Activated CD4-positive, alpha-beta memory T cell treated with anti-CD3 and anti-CD28 coated beads for 36 hours (primary cell): ENCODE measurements at regions not wholly inside any gene's neighbourhood (a gene's known extent, or its start where the extent isn't known, plus 50 kb on each side); places are given as distances from the start of the nearest gene placed in this dataset.

Source experiments
- CTCF ChIA-PET: fragments of 350-600 bp; sonication (Branson Sonifier 250); formaldehyde crosslinking; loops from one replicate; lab custom pipeline; 2021; ENCODE audit warnings: antibody characterized with exemption, inconsistent platforms; lab: Charles Lee
- POLR2A ChIA-PET: fragments of 350-600 bp; sonication (Branson Sonifier 250); formaldehyde crosslinking; loops from one replicate; lab custom pipeline; 2021; ENCODE audit warnings: antibody characterized with exemption; lab: Charles Lee
- DNase-seq: peaks from one replicate; pipeline ENCODE4 v3.0.0-alpha.2; 2020
- H3K27ac Mint-ChIP-seq: one replicate; pipeline ENCODE4 v1.8.0; 2021; ENCODE audit warnings: mixed read lengths
- H3K27me3 Mint-ChIP-seq: one replicate; pipeline ENCODE4 v1.8.0; 2021; ENCODE audit warnings: mixed read lengths
- H3K36me3 Mint-ChIP-seq: one replicate; pipeline ENCODE4 v1.8.0; 2021; ENCODE audit warnings: mixed read lengths
- H3K4me1 Mint-ChIP-seq: one replicate; pipeline ENCODE4 v1.8.0; 2021; ENCODE audit warnings: low read depth, mixed read lengths
- H3K4me3 Mint-ChIP-seq: one replicate; pipeline ENCODE4 v1.8.0; 2021; ENCODE audit warnings: mild to moderate bottlenecking, mixed read lengths
- H3K9me3 Mint-ChIP-seq: one replicate; pipeline ENCODE4 v1.8.0; 2021; ENCODE audit warnings: mixed read lengths
- intact Hi-C: fragments of 100-400 bp; cut with micrococcal nuclease; formaldehyde crosslinking; loops from one replicate; pipeline ENCODE4 v1.15.1; 2023

GRCh38 chr18:51621113-51621863 is 423.8 kb upstream of the MEX3C start:
- no peaks in the 10 kb centered on the region for H3K4me1 Mint-ChIP-seq
- peak; percentile 49 for DNase-seq
- no peaks in the 10 kb centered on the region for H3K9me3 Mint-ChIP-seq
- no peak overlapping the region for H3K4me3 Mint-ChIP-seq
- intact Hi-C loops, result loop anchor here (2.0 kb wide), 1 partner anchor 668 kb away; no protein-coding TSS in a partner anchor
- peaks cover 14% of the 10 kb centered on the region for H3K27me3 Mint-ChIP-seq
- ChIA-PET POLR2A (no interaction called here), CTCF (interaction anchor here (0.6 to 1.5 kb wide), 5 partner anchors 9 to 1859 kb away, joined by 3 to 8 read pairs (median 3); no protein-coding TSS in a partner anchor)
- no peak overlapping the region for H3K27ac Mint-ChIP-seq
- no peaks in the 10 kb centered on the region for H3K36me3 Mint-ChIP-seq

GRCh38 chr18:51621864-51622160 is 424.3 kb upstream of the MEX3C start:
- ChIA-PET CTCF (interaction anchor here (0.6 to 1.5 kb wide), 3 partner anchors 8 to 1858 kb away, joined by 3 to 8 read pairs (median 3); no protein-coding TSS in a partner anchor), POLR2A (no interaction called here)
- DNase-seq, result no peak
- H3K27ac Mint-ChIP-seq, result no peak overlapping the region
- intact Hi-C loops, result loop anchor here (2.0 kb wide), 1 partner anchor 667 kb away; no protein-coding TSS in a partner anchor
- no peaks in the 10 kb centered on the region for H3K9me3 Mint-ChIP-seq
- peaks cover 14% of the 10 kb centered on the region for H3K27me3 Mint-ChIP-seq
- no peaks in the 10 kb centered on the region for H3K4me1 Mint-ChIP-seq
- H3K4me3 Mint-ChIP-seq, result no peak overlapping the region
- H3K36me3 Mint-ChIP-seq, result no peaks in the 10 kb centered on the region

GRCh38 chr18:51622702-51623101 is 425.2 kb upstream of the MEX3C start:
- no peaks in the 10 kb centered on the region for H3K36me3 Mint-ChIP-seq
- H3K27ac Mint-ChIP-seq, result no peak overlapping the region
- H3K4me3 Mint-ChIP-seq, result no peak overlapping the region
- peaks cover 14% of the 10 kb centered on the region for H3K27me3 Mint-ChIP-seq
- no peaks in the 10 kb centered on the region for H3K9me3 Mint-ChIP-seq
- no peak for DNase-seq
- intact Hi-C loops, result no loop called here
- POLR2A ChIA-PET, result no interaction called here
- CTCF ChIA-PET, result no interaction called here
- H3K4me1 Mint-ChIP-seq, result no peaks in the 10 kb centered on the region

GRCh38 chr18:51623653-51624052 is 426.2 kb upstream of the MEX3C start:
- H3K9me3 Mint-ChIP-seq, result no peaks in the 10 kb centered on the region
- H3K27me3 Mint-ChIP-seq, result peaks cover 14% of the 10 kb centered on the region
- ChIA-PET POLR2A (no interaction called here), CTCF (interaction anchor here (0.9 kb wide), 1 partner anchor 51 kb away, joined by 3 read pairs; no protein-coding TSS in a partner anchor)
- H3K4me1 Mint-ChIP-seq, result no peaks in the 10 kb centered on the region
- no peaks in the 10 kb centered on the region for H3K36me3 Mint-ChIP-seq
- H3K27ac Mint-ChIP-seq, result no peak overlapping the region
- DNase-seq, result no peak
- H3K4me3 Mint-ChIP-seq, result no peak overlapping the region
- intact Hi-C loops, result no loop called here

- Mint-ChIP-seq H3K9me3 (peaks cover 7% of the 10 kb centered on the region), H3K4me3 (no peak overlapping the region), H3K27me3 (no peaks in the 10 kb centered on the region), H3K27ac (no peak overlapping the region), H3K4me1 (no peaks in the 10 kb centered on the region), H3K36me3 (no peaks in the 10 kb centered on the region)
- DNase-seq, result no peak
- intact Hi-C loops, result no loop called here
- ChIA-PET POLR2A (no interaction called here), CTCF (interaction anchor here (2.1 kb wide), 1 partner anchor 10 kb away, joined by 8 read pairs; no protein-coding TSS in a partner anchor)
These were observed 433.2 kb upstream of the MEX3C start for GRCh38 chr18:51630706-51631105.

GRCh38 chr18:51637881-51638280 is 440.4 kb upstream of the MEX3C start:
- H3K4me1 Mint-ChIP-seq, result no peaks in the 10 kb centered on the region
- DNase-seq, result no peak
- intact Hi-C loops, result no loop called here
- no peak overlapping the region for H3K27ac Mint-ChIP-seq
- H3K36me3 Mint-ChIP-seq, result no peaks in the 10 kb centered on the region
- ChIA-PET POLR2A (no interaction called here), CTCF (no interaction called here)
- peaks cover 6% of the 10 kb centered on the region for H3K27me3 Mint-ChIP-seq
- peaks cover 10% of the 10 kb centered on the region for H3K9me3 Mint-ChIP-seq
- no peak overlapping the region for H3K4me3 Mint-ChIP-seq

- CTCF ChIA-PET, result no interaction called here
- intact Hi-C loops, result no loop called here
- no peaks in the 10 kb centered on the region for H3K36me3 Mint-ChIP-seq
- H3K4me3 Mint-ChIP-seq, result no peak overlapping the region
- H3K9me3 Mint-ChIP-seq, result peaks cover 8% of the 10 kb centered on the region
- H3K27me3 Mint-ChIP-seq, result peaks cover 8% of the 10 kb centered on the region
- no peak overlapping the region for H3K27ac Mint-ChIP-seq
- H3K4me1 Mint-ChIP-seq, result no peaks in the 10 kb centered on the region
- DNase-seq, result no peak
- POLR2A ChIA-PET, result no interaction called here
These were observed 442.1 kb upstream of the MEX3C start for GRCh38 chr18:51639541-51639940.

GRCh38 chr18:51643483-51643882 is 446.0 kb upstream of the MEX3C start:
- no peak for DNase-seq
- H3K36me3 Mint-ChIP-seq, result no peaks in the 10 kb centered on the region
- intact Hi-C loops, result no loop called here
- peaks cover 7% of the 10 kb centered on the region for H3K27me3 Mint-ChIP-seq
- ChIA-PET POLR2A (no interaction called here), CTCF (no interaction called here)
- H3K4me1 Mint-ChIP-seq, result no peaks in the 10 kb centered on the region
- H3K4me3 Mint-ChIP-seq, result no peak overlapping the region
- H3K27ac Mint-ChIP-seq, result no peak overlapping the region
- H3K9me3 Mint-ChIP-seq, result no peaks in the 10 kb centered on the region

GRCh38 chr18:51645607-51646006 is 448.1 kb upstream of the MEX3C start:
- intact Hi-C loops, result no loop called here
- H3K27me3 Mint-ChIP-seq, result peaks cover 4% of the 10 kb centered on the region
- DNase-seq, result no peak
- no peaks in the 10 kb centered on the region for H3K4me1 Mint-ChIP-seq
- CTCF ChIA-PET, result interaction anchor here (0.9 kb wide), 1 partner anchor 22 kb away, joined by 3 read pairs; no protein-coding TSS in a partner anchor
- no peaks in the 10 kb centered on the region for H3K36me3 Mint-ChIP-seq
- POLR2A ChIA-PET, result no interaction called here
- H3K4me3 Mint-ChIP-seq, result no peak overlapping the region
- H3K9me3 Mint-ChIP-seq, result no peaks in the 10 kb centered on the region
- H3K27ac Mint-ChIP-seq, result no peak overlapping the region

GRCh38 chr18:51647346-51647745 is 449.9 kb upstream of the MEX3C start:
- no peaks in the 10 kb centered on the region for H3K9me3 Mint-ChIP-seq
- H3K27me3 Mint-ChIP-seq, result peaks cover 2% of the 10 kb centered on the region
- intact Hi-C loops, result no loop called here
- no peaks in the 10 kb centered on the region for H3K4me1 Mint-ChIP-seq
- H3K27ac Mint-ChIP-seq, result no peak overlapping the region
- CTCF ChIA-PET, result no interaction called here
- no peaks in the 10 kb centered on the region for H3K36me3 Mint-ChIP-seq
- no peak overlapping the region for H3K4me3 Mint-ChIP-seq
- POLR2A ChIA-PET, result no interaction called here
- no peak for DNase-seq

- no peaks in the 10 kb centered on the region for H3K36me3 Mint-ChIP-seq
- no peaks in the 10 kb centered on the region for H3K9me3 Mint-ChIP-seq
- H3K4me1 Mint-ChIP-seq, result no peaks in the 10 kb centered on the region
- ChIA-PET POLR2A (no interaction called here), CTCF (no interaction called here)
- no peak overlapping the region for H3K27ac Mint-ChIP-seq
- peaks cover 2% of the 10 kb centered on the region for H3K27me3 Mint-ChIP-seq
- DNase-seq, result no peak
- no peak overlapping the region for H3K4me3 Mint-ChIP-seq
- intact Hi-C loops, result no loop called here
These were observed 450.5 kb upstream of the MEX3C start for GRCh38 chr18:51647942-51648341.

GRCh38 chr18:51649796-51650195 is 452.3 kb upstream of the MEX3C start:
- Mint-ChIP-seq H3K36me3 (no peaks in the 10 kb centered on the region), H3K4me1 (no peaks in the 10 kb centered on the region), H3K9me3 (no peaks in the 10 kb centered on the region), H3K4me3 (no peak overlapping the region), H3K27me3 (peaks cover 3% of the 10 kb centered on the region), H3K27ac (no peak overlapping the region)
- intact Hi-C loops, result no loop called here
- POLR2A ChIA-PET, result no interaction called here
- CTCF ChIA-PET, result interaction anchor here (0.6 to 1.4 kb wide), 2 partner anchors 18 to 435 kb away, joined by 4 to 6 read pairs; no protein-coding TSS in a partner anchor
- DNase-seq, result no peak

- H3K4me1 Mint-ChIP-seq, result peaks cover 5% of the 10 kb centered on the region
- H3K9me3 Mint-ChIP-seq, result no peaks in the 10 kb centered on the region
- no peak overlapping the region for H3K27ac Mint-ChIP-seq
- H3K36me3 Mint-ChIP-seq, result no peaks in the 10 kb centered on the region
- ChIA-PET CTCF (no interaction called here), POLR2A (no interaction called here)
- H3K4me3 Mint-ChIP-seq, result no peak overlapping the region
- intact Hi-C loops, result no loop called here
- H3K27me3 Mint-ChIP-seq, result peaks cover 5% of the 10 kb centered on the region
- DNase-seq, result no peak
These were observed 454.3 kb upstream of the MEX3C start for GRCh38 chr18:51651761-51652160.
